ENCODE measurements at regions not wholly inside any gene's neighbourhood (a gene's known extent, or its start where the extent isn't known, plus 50 kb on each side); places are given as distances from the start of the nearest gene placed in this dataset.

GRCh38 chr7:25638068-25638467 is 409.8 kb upstream of the NPVF start:
- DNase-seq (no peak), ATAC-seq (no peak)
- Mint-ChIP-seq H3K4me3 (no peak overlapping the region), H3K27ac (no peak overlapping the region), H3K4me1 (ENCODE audit: low read depth) (no peaks in the 10 kb centered on the region), H3K27me3 (no peaks in the 10 kb centered on the region), H3K9me3 (no peaks in the 10 kb centered on the region), H3K36me3 (ENCODE audit: low read depth) (no peaks in the 10 kb centered on the region)
- intact Hi-C loops (cut with micrococcal nuclease): no loop called here
- POLR2A ChIA-PET: no interaction called here
- CTCF ChIA-PET: no interaction called here
- TF ChIP-seq CTCF (IDR thresholded peaks at IDR 0.05): no peak

DNA sequence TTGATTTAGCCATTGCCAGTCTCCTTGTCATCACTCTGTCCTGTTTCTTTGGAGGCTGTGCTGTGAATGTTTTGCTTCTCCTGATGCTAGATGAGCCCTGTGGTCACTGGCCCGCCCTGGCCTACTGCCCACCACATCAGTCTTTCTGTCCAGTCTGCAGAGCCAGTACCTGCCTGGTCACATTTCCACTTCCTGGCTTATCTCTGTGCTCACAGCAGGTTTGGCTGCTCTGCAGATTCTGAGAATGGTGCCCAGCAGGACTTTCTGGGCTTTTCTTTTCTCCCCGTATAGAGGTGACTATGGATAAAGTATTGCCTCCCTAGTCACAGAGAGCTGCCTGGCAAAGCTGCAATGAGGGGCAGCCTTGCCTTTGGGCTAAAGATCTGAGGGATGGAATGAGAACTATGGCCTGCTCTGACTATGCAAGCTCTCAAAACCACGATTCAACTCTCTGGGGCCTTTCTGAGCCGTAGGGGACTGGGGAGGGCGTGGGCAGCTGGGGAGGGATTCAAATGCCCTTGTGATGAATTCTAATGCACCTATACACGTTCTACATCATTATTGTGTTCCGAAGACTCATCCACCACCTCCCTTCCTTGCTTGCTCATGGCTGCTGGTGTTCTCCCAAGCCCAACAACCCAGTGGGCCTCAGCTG is 410.4 kb upstream of the NPVF start:
- H3K4me3 Mint-ChIP-seq: no peak overlapping the region
- ATAC-seq (no peak), DNase-seq (no peak)
- H3K9me3 Mint-ChIP-seq: no peaks in the 10 kb centered on the region
- intact Hi-C loops (cut with micrococcal nuclease): no loop called here
- ChIA-PET CTCF (no interaction called here), POLR2A (interaction anchor here (0.7 kb wide), 1 partner anchor 16 kb away, joined by 3 read pairs; no protein-coding TSS in a partner anchor)
- H3K27me3 Mint-ChIP-seq: no peaks in the 10 kb centered on the region
- TF ChIP-seq CTCF (IDR thresholded peaks at IDR 0.05): no peak
- no peaks in the 10 kb centered on the region for H3K4me1 Mint-ChIP-seq (ENCODE audit: low read depth)
- H3K27ac Mint-ChIP-seq: no peak overlapping the region
- H3K36me3 Mint-ChIP-seq (ENCODE audit: low read depth): no peaks in the 10 kb centered on the region

GRCh38 chr7:25642849-25643248 is 414.6 kb upstream of the NPVF start:
- ATAC-seq (peak; percentile 13), DNase-seq (no peak)
- H3K4me1 Mint-ChIP-seq (ENCODE audit: low read depth): no peaks in the 10 kb centered on the region
- ChIA-PET CTCF (no interaction called here), POLR2A (no interaction called here)
- no peaks in the 10 kb centered on the region for H3K9me3 Mint-ChIP-seq
- no peak overlapping the region for H3K4me3 Mint-ChIP-seq
- intact Hi-C loops (cut with micrococcal nuclease): no loop called here
- no peaks in the 10 kb centered on the region for H3K27me3 Mint-ChIP-seq
- no peak for TF ChIP-seq CTCF (IDR thresholded peaks at IDR 0.05)
- no peaks in the 10 kb centered on the region for H3K36me3 Mint-ChIP-seq (ENCODE audit: low read depth)
- no peak overlapping the region for H3K27ac Mint-ChIP-seq

GRCh38 chr7:25643286-25643685 is 415.0 kb upstream of the NPVF start:
- intact Hi-C loops (cut with micrococcal nuclease): no loop called here
- no peak for ATAC-seq
- POLR2A ChIA-PET: no interaction called here
- no peaks in the 10 kb centered on the region for H3K27me3 Mint-ChIP-seq
- no peak for TF ChIP-seq CTCF (IDR thresholded peaks at IDR 0.05)
- H3K9me3 Mint-ChIP-seq: no peaks in the 10 kb centered on the region
- DNase-seq: no peak
- H3K27ac Mint-ChIP-seq: no peak overlapping the region
- CTCF ChIA-PET: no interaction called here
- no peak overlapping the region for H3K4me3 Mint-ChIP-seq
- no peaks in the 10 kb centered on the region for H3K36me3 Mint-ChIP-seq (ENCODE audit: low read depth)
- H3K4me1 Mint-ChIP-seq (ENCODE audit: low read depth): no peaks in the 10 kb centered on the region

DNA sequence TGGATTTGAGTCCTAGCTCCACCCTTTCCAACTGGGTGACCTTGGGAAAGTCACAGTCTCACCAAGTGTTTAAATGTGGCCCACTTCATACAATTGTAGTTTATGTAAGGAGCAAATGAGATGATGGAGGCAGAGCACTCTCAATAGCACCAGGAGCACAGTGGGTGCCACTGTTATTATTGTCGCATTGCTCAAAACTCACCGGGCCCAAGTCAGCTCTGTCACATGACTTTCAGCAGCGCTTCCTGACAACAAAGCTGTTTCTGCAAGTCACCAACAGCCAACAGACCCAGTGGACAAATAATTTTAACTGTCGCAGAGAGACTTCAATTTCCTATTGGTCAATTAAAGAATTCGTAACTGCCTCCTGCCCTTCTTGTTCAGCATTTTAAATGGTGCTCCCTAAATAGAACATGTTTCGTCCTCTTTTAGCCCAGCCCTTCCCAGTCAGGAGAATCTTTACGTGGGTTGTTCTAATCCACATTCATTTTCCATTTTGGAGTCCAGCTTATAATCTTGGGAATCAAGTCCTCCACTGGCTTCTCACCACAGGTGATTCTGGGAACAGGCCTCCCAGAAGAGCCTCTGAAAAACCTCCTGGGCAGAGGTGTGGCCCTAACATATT is 415.6 kb upstream of the NPVF start:
- H3K4me3 Mint-ChIP-seq: no peak overlapping the region
- H3K36me3 Mint-ChIP-seq (ENCODE audit: low read depth): no peaks in the 10 kb centered on the region
- no peaks in the 10 kb centered on the region for H3K9me3 Mint-ChIP-seq
- H3K27me3 Mint-ChIP-seq: no peaks in the 10 kb centered on the region
- ATAC-seq (no peak), DNase-seq (no peak)
- intact Hi-C loops (cut with micrococcal nuclease): no loop called here
- no peak overlapping the region for H3K27ac Mint-ChIP-seq
- no peak for TF ChIP-seq CTCF (IDR thresholded peaks at IDR 0.05)
- CTCF ChIA-PET: no interaction called here
- no peaks in the 10 kb centered on the region for H3K4me1 Mint-ChIP-seq (ENCODE audit: low read depth)
- POLR2A ChIA-PET: no interaction called here

Measured in activated CD8-positive, alpha-beta T cell treated with anti-CD3 and anti-CD28 coated beads for 36 hours (primary cell).